Gastroesophageal sphincter (tissue), 3 donors: ENCODE measurements at regions not wholly inside any gene's neighbourhood (a gene's known extent, or its start where the extent isn't known, plus 50 kb on each side); places are given as distances from the start of the nearest gene placed in this dataset.

Source experiments
- EP300 ChIP-seq: sonication (generic); formaldehyde crosslinking; IDR thresholded peaks from one replicate; pipeline ENCODE4 v1.6.1; 2017; ENCODE audit warnings: antibody characterized with exemption, mild to moderate bottlenecking
- TF ChIP-seq, protein P1 (sequence below), 4 experiments: fragments of 200-600 bp in 2 of 4; fragments of 450-650 bp in 2 of 4; sonication (generic) in 1 of 4; IDR thresholded peaks; one replicate each; pipeline ENCODE4 v1.5.1; 2017 to 2019; ENCODE audit warnings: antibody characterized with exemption in 4 of 4, mild to moderate bottlenecking in 2 of 4, moderate library complexity in 2 of 4

DNA sequence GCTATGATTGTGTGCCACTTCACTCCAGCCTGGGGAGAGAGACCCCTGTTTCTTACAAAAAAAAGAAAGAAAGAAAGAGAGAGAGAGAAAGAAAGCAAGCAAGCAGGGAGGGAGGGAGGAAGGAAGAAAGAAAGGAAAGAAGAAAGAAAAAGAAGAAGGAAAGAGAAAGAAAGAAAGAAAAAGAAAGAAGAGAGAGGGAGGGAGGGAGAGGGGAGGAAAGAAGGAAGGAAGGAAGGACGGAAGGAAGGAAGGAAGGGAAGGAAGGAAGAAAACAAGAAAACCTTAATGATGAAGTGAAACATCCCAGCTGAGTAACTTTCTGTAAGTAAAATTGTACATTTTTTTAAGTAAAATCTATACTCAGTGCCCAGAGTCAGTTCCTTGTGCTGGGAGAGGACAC lies 75.5 kb upstream of the GLS start:
- TF ChIP-seq, protein P1, sequence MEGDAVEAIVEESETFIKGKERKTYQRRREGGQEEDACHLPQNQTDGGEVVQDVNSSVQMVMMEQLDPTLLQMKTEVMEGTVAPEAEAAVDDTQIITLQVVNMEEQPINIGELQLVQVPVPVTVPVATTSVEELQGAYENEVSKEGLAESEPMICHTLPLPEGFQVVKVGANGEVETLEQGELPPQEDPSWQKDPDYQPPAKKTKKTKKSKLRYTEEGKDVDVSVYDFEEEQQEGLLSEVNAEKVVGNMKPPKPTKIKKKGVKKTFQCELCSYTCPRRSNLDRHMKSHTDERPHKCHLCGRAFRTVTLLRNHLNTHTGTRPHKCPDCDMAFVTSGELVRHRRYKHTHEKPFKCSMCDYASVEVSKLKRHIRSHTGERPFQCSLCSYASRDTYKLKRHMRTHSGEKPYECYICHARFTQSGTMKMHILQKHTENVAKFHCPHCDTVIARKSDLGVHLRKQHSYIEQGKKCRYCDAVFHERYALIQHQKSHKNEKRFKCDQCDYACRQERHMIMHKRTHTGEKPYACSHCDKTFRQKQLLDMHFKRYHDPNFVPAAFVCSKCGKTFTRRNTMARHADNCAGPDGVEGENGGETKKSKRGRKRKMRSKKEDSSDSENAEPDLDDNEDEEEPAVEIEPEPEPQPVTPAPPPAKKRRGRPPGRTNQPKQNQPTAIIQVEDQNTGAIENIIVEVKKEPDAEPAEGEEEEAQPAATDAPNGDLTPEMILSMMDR (IDR thresholded peaks at IDR 0.05), result no peak
- no peak for TF ChIP-seq EP300
